NCI-H526 treated with DMSO at 0.1 percent for 48 hours (cell line): ENCODE measurements at regions not wholly inside any gene's neighbourhood (a gene's known extent, or its start where the extent isn't known, plus 50 kb on each side); places are given as distances from the start of the nearest gene placed in this dataset.

Experiments used
- DNase-seq: peaks from one replicate; lab custom pipeline; 2025; lab: John Stamatoyannopoulos, UW

DNA sequence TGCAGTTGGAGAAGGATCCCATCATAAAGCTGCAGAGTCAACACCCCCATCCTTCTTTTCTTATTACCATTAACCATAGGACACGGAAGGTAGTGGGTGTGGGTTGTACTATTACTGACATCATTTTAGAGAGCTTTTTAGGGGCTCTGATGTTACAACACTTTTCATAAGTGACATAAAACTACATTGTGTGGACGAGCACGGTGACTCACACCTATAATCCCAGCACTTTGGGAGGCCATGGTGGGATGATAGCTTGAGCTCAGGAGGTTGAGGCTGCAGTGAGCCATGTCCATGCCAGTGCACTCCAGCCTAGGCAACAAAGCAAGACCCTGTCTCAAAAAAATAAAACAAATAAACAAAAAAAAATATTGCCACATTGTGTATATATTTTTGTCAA is 167.1 kb downstream of the DUSP6 start:
- no peak for DNase-seq

DNA sequence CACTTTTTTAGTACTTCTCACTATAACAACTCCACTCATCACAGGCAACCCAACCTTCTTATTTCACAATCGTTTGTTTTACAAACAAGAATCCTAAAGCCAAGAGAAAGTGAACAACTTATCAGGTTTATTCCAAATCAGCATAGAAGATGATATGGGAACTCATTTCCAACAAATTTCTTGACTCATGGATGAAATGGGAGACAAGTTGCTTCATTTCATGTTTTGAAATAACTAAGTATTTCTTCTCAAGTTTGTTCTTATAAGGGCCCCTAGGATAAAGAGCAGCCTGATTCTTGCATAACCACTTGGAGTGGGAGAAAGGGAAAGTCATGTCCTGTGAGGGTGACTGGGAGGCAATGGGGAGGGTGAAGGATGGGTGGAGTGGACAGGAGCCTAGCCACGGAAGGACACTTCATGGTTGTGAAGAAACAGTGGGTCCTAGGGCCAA is 168.3 kb downstream of the DUSP6 start:
- no peak for DNase-seq

DNA sequence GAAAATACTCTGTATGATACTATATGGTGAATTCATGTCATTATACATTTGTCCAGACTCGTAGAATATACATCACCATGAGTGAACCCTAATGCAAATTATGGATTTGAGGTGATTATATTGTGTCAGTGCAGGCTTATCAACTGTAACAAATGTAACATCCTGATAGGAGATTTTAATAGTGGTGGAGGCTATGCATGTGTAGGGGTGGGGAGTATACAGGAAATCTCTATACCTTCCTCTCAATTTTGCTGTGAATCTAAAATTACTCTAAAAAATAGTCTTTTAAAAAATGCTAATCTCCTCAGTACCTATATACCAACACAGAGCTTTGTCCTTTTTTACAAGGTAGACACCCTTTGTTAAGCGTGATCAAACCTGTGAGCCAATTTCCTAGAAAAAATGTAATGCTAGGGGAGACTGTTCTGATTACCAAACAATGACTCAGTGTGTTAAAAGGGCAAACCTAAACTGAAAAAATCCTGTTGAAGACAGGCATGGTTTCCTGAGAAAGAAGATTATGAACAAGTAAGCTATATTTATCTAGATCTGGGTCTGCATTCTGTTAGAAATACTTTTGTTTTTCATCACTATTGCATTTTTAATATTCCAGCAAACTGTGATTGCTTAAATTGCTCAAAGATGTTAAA is 170.9 kb downstream of the DUSP6 start:
- no peak for DNase-seq

DNA sequence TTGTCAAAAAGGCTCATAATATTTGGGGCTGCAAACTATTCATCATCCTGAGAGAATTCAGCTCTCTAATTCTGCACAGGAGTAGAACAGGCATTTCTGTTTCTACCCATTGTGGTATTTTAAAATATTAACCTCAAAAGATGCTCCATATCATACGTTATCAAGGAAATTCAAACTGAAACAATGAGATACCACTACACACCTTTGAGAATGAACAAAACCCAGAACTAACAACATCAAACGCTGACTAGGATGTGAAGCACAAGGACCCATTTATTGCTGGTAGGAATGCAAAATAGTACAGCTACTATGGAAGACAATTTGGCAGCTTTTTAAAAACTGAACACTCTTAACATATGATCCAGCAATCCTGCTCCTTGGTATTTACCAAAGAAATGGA is 171.8 kb downstream of the DUSP6 start:
- DNase-seq = no peak

DNA sequence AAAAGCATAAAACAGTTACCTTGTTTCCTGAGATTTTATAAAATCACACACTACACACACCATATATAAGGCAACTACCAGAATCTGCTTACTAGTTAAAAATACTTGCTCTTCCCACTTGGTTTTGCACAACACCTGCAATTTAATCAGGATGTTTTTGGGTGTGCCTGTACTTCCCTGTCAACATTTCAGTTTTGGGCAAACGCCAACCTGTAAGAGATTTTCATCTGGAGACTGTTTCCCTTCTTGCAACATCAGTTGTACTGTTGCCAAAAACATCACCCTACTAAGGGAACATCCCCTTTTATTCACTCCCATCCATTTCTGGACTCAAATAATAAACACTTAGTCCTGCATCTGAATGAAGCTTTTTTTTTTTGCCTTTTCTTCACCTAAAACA is 172.3 kb downstream of the DUSP6 start:
- no peak for DNase-seq

DNA sequence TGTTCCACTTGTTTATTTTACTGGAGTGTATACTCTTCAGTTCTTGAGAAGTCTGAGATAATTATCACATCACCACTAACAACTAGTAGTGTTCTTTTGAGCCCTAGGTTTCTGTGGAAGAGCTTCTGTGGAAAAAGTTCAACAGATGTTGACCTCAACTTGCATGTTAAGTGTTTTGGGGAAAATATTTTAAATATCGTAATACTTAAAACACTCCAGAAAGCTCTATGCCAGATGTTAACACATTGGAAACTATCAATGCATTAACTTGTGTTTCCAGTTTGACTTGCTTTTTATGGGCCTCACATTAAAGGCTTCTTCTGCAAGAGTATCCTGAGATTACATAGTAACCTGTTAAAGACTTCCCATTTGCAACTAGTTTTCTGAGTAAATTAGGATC is 173.1 kb downstream of the DUSP6 start:
- no peak for DNase-seq

DNA sequence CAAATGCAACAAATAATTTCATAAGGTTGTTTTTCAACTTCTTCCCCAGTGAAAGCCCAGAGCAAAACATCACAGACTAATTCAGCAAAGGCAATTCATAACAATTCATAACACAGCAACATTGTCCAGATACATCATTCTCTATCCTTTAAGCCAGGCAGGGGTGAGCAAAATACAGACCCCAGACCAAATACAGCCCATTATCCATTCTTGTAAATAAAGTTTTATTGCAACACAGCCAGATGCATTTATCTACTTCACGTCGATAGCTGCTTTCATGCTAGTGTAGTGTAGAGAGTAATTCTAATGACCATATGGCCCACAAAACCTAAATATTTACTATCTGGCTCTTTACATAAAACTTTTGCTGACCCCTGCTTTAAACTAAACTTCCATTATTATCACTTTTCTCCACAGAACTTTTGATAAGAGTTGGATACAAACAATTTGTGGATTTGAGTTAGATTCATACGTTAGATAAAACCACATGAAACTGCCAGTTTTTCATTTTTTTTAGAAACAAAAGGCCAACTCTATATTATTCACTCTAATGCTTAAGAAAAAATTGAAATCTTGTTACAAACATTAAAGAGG is 174.4 kb downstream of the DUSP6 start:
- no peak for DNase-seq

DNA sequence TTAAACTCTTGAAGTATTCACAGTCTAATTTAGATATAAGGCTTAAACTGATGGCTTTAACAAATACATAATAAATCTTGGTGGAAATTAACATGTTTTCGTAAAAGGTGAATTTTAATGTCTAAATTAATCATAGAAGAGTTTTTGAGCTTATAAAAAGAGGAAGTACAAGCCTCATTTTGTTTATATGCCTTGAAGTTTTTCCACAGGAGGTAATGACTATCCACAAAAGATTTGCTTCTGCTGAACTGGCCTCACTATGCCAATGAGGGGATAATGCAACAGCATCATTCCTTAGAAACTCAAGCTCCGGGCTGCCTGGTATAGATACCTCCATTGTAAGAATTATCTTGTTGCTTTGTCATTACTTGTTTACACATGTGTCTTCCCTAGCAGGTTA is 175.6 kb downstream of the DUSP6 start:
- no peak for DNase-seq

DNA sequence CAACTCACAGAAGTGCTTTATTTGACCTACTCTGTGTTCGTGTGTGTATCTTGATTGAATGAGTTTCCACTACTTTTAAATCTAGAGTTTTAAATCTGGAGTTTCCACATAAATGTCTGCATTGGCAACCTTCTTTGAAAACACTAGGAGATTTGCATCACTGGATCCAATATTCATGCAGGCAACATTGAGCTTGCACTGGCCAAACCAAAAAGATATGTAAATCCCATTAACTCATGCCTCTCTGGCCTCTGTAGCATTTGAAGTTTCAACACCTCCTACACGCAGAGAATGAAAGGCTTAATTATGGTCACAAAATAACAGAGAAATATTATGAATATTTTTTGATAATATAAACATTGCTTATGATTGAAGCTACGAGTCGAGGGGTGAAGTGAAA is 178.6 kb downstream of the DUSP6 start:
- DNase-seq = no peak

DNA sequence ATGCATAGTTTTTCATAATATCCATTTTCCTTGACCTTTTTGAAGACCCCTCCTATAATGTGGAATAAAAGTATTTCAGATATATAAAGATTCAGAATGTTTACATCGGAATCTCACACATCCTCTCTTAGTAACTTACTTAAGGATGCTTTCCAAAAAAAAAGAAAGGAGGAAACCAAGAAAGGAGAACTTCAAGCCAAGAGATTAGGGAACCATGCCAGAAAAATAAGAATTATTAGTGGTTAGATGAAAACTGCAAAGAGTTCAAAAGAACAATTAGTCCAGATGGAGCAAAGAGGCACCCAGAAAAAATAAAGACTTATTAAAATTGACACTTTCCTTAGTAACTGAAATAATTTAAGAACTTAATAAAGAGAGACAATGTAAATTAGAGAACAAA is 179.2 kb downstream of the DUSP6 start:
- DNase-seq = no peak

DNA sequence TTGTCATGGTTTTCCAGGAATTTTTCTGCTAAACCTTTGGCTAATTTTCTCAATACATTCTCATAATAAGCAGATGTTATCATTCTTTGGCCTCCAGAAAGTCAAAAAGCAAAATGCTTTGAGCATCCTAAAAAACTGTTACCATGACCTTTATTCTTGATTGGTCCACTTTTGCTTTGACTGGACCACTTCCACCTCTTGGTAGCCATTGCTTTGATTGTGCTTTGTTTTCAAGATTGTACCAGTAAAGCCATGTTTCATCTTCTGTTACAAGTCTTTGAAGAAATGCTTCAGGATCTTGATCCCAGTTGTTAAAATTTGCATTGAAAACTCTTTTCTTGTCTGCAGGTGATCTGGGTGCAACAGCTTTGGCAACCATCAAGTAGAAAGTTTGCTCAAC is 180.1 kb downstream of the DUSP6 start:
- DNase-seq = no peak

DNA sequence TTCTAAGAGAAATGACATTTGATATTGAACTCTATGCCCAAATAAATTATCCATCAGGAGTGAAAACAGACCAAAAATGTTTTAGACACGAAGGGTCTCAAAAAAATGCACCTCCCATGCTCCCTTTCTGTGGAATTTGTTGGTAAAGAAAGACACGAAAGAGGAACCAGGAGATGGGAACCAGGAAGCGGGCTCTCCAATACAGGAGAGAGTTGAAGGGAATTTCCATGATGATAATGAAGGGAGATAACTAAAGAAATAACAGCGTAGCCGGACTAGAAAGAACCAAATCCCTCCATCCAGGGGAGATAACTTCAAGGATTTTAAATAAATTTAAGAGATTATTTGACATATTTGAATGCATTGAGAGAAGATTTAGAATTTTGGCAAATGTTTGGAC is 183.0 kb downstream of the DUSP6 start:
- no peak for DNase-seq

DNA sequence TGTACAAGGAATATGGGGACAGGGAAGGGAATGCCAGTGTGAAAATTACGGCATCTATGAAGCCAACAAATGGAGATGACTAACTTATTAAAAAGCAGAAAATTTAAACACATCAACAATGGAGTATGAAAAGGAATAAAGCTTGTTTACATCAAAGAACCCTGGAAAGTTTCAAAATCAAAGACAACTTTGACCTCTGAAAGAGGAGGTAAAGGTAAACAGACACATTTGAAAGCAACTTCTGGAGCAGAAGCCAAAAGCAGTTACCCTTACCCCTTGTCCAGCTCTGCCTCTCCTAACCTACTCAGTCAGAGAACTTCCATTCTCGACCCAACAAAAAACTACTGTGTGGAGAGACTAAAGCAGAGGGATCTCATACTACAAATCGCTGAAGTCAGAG is 184.3 kb downstream of the DUSP6 start:
- DNase-seq = no peak

DNA sequence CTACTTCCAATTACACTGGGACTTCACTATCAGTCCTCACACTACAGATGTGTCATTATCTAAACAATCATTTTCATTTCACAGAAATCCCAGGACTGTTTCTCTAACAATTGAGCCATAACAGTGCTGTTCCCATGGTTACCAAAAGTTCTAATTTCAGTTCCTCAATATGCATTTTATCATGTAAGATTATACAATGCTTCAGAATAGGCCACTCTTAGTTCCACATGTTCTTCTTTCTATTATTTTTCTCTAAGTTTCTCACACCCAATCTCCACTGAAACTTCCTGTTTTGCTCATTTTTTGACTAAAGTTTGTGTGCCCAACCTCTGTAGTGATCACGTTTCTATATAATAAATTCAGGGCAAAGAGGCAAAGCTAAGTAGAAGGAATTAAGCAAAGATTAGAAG is 185.8 kb downstream of the DUSP6 start:
- no peak for DNase-seq

DNA sequence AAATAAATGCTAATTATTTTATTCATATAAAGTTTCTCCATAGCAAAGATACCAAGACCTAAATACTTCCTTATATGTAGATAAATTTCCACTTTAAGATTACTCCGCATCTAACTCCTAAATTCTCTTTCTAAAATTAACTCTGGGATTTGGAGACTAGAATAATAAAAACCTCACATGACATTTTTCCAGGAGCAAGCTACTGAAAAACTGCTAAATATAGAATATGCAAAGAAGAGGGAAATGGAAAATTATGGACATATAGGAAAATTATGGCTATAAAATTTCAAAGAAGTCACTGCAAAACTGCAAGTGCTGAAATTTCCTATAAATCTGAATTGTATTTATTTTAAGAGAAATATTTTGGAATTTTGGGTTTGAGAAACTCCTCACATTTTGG is 186.2 kb downstream of the DUSP6 start:
- DNase-seq = no peak

DNA sequence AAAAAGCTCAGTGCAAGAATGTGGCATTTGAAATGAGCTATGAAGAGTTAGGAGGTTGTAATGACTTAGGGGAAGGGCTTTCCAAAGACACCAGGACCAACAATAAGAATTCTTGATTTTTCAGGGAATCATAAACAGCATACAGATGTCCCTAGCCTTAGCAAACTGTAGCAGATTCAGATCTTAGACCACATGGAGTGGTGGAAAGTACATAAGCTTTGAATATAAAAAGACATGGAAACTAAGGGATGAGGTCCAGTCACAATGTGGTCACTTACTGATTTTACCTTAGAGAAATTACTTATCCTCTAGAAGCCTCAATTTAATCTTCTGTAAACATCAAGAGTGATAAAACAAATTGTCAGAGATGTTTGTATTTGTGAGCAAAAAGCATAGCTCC is 186.6 kb downstream of the DUSP6 start:
- no peak for DNase-seq

DNA sequence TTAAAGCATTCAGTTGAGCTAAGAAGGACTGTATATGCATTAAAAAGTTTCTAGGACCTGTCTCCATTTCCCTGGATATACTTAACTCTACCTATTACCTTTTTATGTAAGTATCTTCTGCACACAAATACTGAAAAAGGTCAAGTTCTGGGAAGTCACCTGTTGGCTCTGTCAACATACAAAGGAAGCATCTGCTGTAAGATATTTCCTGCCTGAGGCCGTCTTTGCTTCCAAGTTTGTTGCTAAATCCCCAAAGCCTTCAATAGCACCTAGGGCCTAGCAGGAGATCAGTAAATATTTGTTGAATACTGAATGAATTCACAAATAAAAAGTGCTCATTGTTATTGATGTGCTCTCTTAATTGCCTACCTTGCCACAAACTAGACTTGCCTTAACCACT is 188.4 kb downstream of the DUSP6 start:
- DNase-seq = no peak

DNA sequence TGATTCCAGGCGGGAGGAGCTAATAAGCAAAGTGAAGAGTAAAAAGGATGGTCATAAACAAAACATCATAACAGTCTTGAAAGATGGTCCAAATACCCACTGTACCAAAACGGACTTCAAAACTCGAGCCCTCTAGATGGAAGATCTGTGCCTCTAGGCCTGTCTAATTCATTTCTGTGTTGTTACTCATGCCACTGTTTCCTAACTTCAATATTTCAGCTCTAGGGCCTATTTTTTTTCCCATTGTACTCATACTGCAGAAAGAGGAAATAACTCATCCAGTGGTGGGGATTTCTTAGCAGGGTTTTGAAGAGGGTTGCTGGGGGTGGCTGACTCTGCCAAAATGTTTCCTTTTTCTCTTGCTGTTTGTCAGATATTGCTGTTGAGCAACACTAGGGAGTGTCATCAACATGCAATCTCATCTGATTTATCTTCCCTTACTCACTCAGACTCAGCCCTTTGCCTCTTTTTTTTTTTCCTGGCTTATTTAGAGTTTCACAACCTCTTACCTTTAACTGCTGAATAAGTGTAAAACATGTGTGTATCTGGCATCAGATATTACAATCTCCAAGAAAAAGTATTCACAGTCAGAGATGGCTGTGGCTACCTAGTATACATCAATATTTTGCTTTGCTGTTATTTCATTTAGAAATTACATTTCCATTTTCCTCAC is 189.6 kb downstream of the DUSP6 start:
- DNase-seq = no peak

DNA sequence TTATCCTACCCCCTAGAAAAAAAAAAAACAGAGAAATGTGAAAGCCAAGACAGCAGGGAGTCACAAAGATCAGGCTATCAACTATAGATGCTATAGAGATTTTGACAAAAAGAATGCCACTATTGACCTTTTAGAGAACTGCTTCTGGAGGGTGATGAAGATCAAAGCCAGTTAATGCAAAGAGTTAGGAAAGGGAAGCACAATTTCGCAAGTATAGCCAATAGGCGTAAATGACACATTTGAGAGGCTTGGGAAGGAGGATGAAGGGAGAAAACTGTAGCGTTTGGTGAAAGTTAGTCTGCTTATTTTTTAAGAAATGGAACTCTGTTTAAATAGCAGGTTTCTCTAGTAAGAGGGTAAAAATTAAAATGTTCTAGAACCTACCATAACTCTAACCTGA is 190.7 kb downstream of the DUSP6 start:
- no peak for DNase-seq

DNA sequence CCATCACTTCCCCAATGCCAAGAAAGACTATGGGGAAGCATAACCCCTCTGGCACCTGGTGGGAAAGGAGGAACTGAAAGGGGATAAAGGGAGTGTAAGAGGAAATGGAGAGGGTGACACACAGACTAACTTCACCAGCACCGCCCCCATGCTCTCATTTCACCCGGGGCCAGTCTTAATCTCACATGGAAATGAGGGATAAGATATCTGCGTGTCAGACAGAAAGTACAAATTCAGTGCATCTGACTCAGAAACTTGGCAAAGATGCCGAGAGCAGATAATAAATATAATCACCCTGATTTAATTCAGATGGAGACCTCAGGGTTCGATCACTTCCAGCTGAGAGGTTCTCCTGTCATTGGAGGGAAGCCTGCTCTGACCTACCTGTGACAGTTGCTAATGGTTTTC is 191.6 kb downstream of the DUSP6 start:
- no peak for DNase-seq

DNA sequence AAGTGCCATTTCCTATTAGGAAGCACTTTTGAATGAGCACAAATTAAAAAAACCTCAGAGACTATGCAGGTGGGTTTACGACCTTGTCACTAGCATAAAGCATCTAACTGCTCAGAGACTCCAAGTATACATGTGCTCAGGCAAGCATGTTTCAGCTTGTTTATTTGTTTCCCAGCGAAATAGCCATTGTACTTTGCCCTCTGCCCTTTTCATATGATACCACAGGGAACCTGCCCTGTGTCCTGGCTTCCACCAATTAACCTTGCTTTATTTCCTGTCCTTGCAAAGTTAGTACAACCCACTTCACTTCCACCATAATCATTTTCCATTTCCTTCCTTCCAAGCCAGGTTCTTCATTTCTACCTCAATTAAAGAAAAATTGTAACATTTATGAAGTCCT is 194.9 kb downstream of the DUSP6 start:
- no peak for DNase-seq

DNA sequence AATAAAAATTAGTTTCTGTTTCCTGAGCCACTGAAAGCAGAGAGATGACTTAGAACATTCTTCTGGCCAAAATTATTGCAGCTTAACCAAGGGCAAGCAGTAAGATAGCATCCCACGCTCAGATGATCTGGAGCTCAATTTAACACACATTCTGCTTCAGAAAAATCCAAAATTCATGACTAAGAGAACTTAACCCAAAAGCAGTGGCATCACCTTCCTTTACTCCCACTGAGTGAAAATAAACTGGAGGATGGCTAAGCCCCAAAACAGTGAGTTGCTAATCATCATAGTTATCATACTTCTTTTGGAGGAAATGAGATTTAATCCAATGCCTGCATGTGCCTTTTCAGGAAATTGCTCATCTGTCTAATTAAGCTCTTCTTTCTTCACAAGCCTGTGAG is 195.4 kb downstream of the DUSP6 start:
- DNase-seq = no peak

DNA sequence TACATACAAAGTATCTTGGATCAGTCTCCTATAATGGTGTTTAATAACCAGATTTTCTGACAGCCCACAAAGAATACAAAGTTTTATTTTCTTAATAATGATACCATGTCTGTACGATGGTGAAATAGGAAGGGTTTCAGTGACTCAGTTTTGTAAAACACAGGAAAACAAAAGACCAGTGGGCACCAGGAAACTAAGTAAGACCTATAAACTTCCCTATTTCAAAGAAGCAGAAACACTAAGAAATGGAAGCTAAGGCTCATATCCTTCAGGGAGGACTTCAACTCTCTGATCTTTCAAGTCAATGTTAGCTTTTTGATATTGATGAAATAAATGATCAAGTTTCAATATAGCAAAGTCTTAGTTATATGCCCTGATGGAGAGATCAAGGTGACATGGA is 196.0 kb downstream of the DUSP6 start:
- DNase-seq = no peak

DNA sequence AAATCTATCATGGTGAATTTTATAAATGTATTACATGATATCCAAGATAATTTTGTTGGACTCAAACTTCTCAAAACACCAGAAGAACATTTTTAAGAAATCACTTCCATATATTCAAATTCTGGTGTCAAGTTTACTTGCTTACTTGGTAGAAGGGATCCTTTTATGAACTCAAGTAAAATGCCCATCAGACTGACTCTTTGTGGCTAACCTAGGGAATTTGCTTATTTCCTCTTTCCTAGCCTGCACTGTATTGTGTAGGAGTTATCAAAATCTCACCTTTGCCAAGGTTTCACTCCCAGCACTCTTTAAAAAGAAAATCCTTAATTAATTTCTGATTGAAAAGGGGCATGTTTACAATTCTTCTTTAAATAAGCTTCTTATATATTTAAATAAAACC is 196.5 kb downstream of the DUSP6 start:
- no peak for DNase-seq
